Neural progenitor cell (in vitro differentiated cells): ENCODE measurements at regions not wholly inside any gene's neighbourhood (a gene's known extent, or its start where the extent isn't known, plus 50 kb on each side); places are given as distances from the start of the nearest gene placed in this dataset.

Experiments
- DNase-seq: peaks from one replicate; pipeline ENCODE4 v3.0.0-alpha.2; 2016; ENCODE audit warnings: low spot score
- H2AFZ ChIP-seq: fragments of 200-600 bp; sonication (generic); replicated peaks from 2 replicates; pipeline ENCODE4 v1.6.1; 2016; ENCODE audit warnings: antibody characterized with exemption
- H3F3A ChIP-seq: fragments of 200-600 bp; sonication (generic); 2 replicates; pipeline ENCODE4 v1.6.1; 2016; ENCODE audit warnings: antibody characterized with exemption, low read depth
- H3K27ac ChIP-seq: fragments of 200-600 bp; sonication (generic); 2 replicates; pipeline ENCODE4 v1.5.1; 2016; ENCODE audit warnings: mild to moderate bottlenecking
- H3K27me3 ChIP-seq: fragments of 200-600 bp; sonication (generic); 2 replicates; pipeline ENCODE4 v1.6.1; 2016; ENCODE audit warnings: mild to moderate bottlenecking, moderate library complexity
- H3K36me3 ChIP-seq: fragments of 200-600 bp; sonication (generic); 2 replicates; pipeline ENCODE4 v1.5.1; 2016
- H3K4me1 ChIP-seq: fragments of 200-600 bp; sonication (generic); 2 replicates; pipeline ENCODE4 v1.6.1; 2016; ENCODE audit warnings: mixed run types
- H3K4me2 ChIP-seq: fragments of 200-600 bp; sonication (generic); 2 replicates; pipeline ENCODE4 v1.6.1; 2016
- H3K4me3 ChIP-seq: fragments of 200-600 bp; sonication (generic); 2 replicates; pipeline ENCODE4 v1.5.1; 2016
- H3K79me2 ChIP-seq: fragments of 200-600 bp; sonication (generic); 2 replicates; pipeline ENCODE4 v1.6.1; 2016; ENCODE audit warnings: low read depth
- H3K9ac ChIP-seq: fragments of 200-600 bp; sonication (generic); 2 replicates; pipeline ENCODE4 v1.6.1; 2016
- H3K9me3 ChIP-seq: fragments of 200-600 bp; sonication (generic); 2 replicates; pipeline ENCODE4 v1.5.1; 2016; ENCODE audit warnings: low read depth
- H4K20me1 ChIP-seq: fragments of 200-600 bp; sonication (generic); 2 replicates; pipeline ENCODE4 v1.6.1; 2016; ENCODE audit warnings: low read depth
- H3K27ac Mint-ChIP-seq: 3 replicates; pipeline ENCODE4 v1.8.0; 2021; ENCODE audit warnings: mixed read lengths
- H3K27me3 Mint-ChIP-seq: 2 replicates; pipeline ENCODE4 v1.8.0; 2022; ENCODE audit warnings: low read depth, mild to moderate bottlenecking, inconsistent platforms, moderate library complexity, mixed read lengths; ENCODE audit not compliant: insufficient read depth
- H3K36me3 Mint-ChIP-seq: 3 replicates; pipeline ENCODE4 v1.8.0; 2021; ENCODE audit warnings: mixed read lengths
- H3K4me1 Mint-ChIP-seq: 3 replicates; pipeline ENCODE4 v1.8.0; 2021; ENCODE audit warnings: mixed read lengths
- H3K4me3 Mint-ChIP-seq: 3 replicates; pipeline ENCODE4 v1.8.0; 2021; ENCODE audit warnings: mild to moderate bottlenecking, moderate library complexity, mixed read lengths
- H3K9me3 Mint-ChIP-seq: 3 replicates; pipeline ENCODE4 v1.8.0; 2020; ENCODE audit warnings: mixed read lengths
- EZH2 ChIP-seq: fragments of 200-600 bp; sonication (generic); IDR thresholded peaks from 2 replicates; pipeline ENCODE4 v1.6.1; 2017; ENCODE audit warnings: antibody characterized with exemption, mild to moderate bottlenecking, moderate library complexity
- EZH2phosphoT487 ChIP-seq: fragments of 200-600 bp; sonication (generic); IDR thresholded peaks from 2 replicates; pipeline ENCODE4 v1.6.1; 2017; ENCODE audit warnings: antibody characterized with exemption
- TF ChIP-seq, protein P1 (sequence below): fragments of 200-600 bp; sonication (generic); IDR thresholded peaks from 2 replicates; pipeline ENCODE4 v1.5.1; 2017; ENCODE audit warnings: antibody characterized with exemption, mild to moderate bottlenecking

- Mint-ChIP-seq H3K4me3 (no peak overlapping the region), H3K27me3 (peaks cover 9% of the 10 kb centered on the region)
- no peaks in the 10 kb centered on the region for H3K9me3 ChIP-seq
These were observed 90.6 kb downstream of the MRPL14 start for GRCh38 chr6:44036699-44037101.

DNA sequence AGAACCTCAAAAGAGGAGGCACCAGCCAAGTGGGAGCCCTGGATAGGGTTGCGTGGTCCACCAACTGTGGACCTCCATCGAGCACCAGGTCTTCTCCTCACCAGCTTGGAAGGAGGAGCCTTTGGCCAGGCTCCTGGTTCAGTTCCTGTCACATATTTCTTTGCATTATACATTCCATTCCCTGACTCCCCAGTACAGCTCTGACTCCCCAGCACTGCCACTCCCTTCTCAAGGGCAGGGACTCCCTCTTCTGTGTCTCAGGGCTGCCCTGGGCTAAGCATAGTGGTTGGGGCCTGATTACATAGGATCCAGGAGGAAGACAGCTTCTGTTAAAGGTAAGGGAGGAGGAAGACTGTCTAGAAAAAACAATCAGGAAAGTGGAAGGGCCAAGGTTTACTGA is 91.1 kb downstream of the MRPL14 start:
- no peak for DNase-seq
- no peaks in the 10 kb centered on the region for H4K20me1 ChIP-seq
- H3K4me2 ChIP-seq = no peak overlapping the region
- TF ChIP-seq EZH2phosphoT487 = no peak
- no peaks in the 10 kb centered on the region for H3K9me3 ChIP-seq
- no peaks in the 10 kb centered on the region for H3K79me2 ChIP-seq
- Mint-ChIP-seq H3K9me3 (no peaks in the 10 kb centered on the region), H3K27me3 (peaks cover 9% of the 10 kb centered on the region), H3K27ac (no peak overlapping the region), H3K4me1 (peaks cover 23% of the 10 kb centered on the region), H3K4me3 (no peak overlapping the region), H3K36me3 (no peaks in the 10 kb centered on the region)
- H3K4me1 ChIP-seq = peaks cover 19% of the 10 kb centered on the region
- H3K27me3 ChIP-seq = no peaks in the 10 kb centered on the region
- H3K27ac ChIP-seq = no peak overlapping the region
- no peak overlapping the region for H3K4me3 ChIP-seq
- H3K9ac ChIP-seq = no peak overlapping the region
- H2AFZ ChIP-seq = no peak overlapping the region
- H3F3A ChIP-seq = no peaks in the 10 kb centered on the region
- no peaks in the 10 kb centered on the region for H3K36me3 ChIP-seq

More at GRCh38 chr6:44036699-44037101, 90.6 kb downstream of the MRPL14 start:
- no peak for TF ChIP-seq EZH2phosphoT487
- TF ChIP-seq, protein P1, sequence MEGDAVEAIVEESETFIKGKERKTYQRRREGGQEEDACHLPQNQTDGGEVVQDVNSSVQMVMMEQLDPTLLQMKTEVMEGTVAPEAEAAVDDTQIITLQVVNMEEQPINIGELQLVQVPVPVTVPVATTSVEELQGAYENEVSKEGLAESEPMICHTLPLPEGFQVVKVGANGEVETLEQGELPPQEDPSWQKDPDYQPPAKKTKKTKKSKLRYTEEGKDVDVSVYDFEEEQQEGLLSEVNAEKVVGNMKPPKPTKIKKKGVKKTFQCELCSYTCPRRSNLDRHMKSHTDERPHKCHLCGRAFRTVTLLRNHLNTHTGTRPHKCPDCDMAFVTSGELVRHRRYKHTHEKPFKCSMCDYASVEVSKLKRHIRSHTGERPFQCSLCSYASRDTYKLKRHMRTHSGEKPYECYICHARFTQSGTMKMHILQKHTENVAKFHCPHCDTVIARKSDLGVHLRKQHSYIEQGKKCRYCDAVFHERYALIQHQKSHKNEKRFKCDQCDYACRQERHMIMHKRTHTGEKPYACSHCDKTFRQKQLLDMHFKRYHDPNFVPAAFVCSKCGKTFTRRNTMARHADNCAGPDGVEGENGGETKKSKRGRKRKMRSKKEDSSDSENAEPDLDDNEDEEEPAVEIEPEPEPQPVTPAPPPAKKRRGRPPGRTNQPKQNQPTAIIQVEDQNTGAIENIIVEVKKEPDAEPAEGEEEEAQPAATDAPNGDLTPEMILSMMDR = no peak
- Histone ChIP-seq H3K4me1 (peaks cover 24% of the 10 kb centered on the region), H3K4me3 (no peak overlapping the region), H4K20me1 (no peaks in the 10 kb centered on the region), H3K9ac (no peak overlapping the region), H3K27ac (no peak overlapping the region), H3K27me3 (no peaks in the 10 kb centered on the region), H3K79me2 (no peaks in the 10 kb centered on the region), H3K4me2 (no peak overlapping the region), H3K36me3 (no peaks in the 10 kb centered on the region), H3F3A (no peaks in the 10 kb centered on the region), H2AFZ (no peak overlapping the region)
- DNase-seq = no peak
- Mint-ChIP-seq H3K36me3 (no peaks in the 10 kb centered on the region), H3K4me1 (peaks cover 28% of the 10 kb centered on the region), H3K27ac (no peak overlapping the region), H3K9me3 (no peaks in the 10 kb centered on the region)

- no peaks in the 10 kb centered on the region for H3K36me3 ChIP-seq
- H3K36me3 Mint-ChIP-seq = no peaks in the 10 kb centered on the region
- H3K4me2 ChIP-seq = no peak overlapping the region
- H3K4me3 Mint-ChIP-seq = no peak overlapping the region
- H3K27me3 ChIP-seq = no peaks in the 10 kb centered on the region
- DNase-seq = no peak
- H3K4me1 Mint-ChIP-seq = peaks cover 18% of the 10 kb centered on the region
- no peak overlapping the region for H3K27ac Mint-ChIP-seq
- peaks cover 14% of the 10 kb centered on the region for H3K4me1 ChIP-seq
- no peak overlapping the region for H3K9ac ChIP-seq
- H3K79me2 ChIP-seq = no peaks in the 10 kb centered on the region
- H3K4me3 ChIP-seq = no peak overlapping the region
- no peaks in the 10 kb centered on the region for H3K9me3 Mint-ChIP-seq
- H3K9me3 ChIP-seq = no peaks in the 10 kb centered on the region
- H3F3A ChIP-seq = no peaks in the 10 kb centered on the region
- no peak overlapping the region for H3K27ac ChIP-seq
- H3K27me3 Mint-ChIP-seq = peaks cover 9% of the 10 kb centered on the region
- no peak overlapping the region for H2AFZ ChIP-seq
- no peaks in the 10 kb centered on the region for H4K20me1 ChIP-seq
- no peak for TF ChIP-seq EZH2phosphoT487
- TF ChIP-seq, protein P1 = no peak
- no peak for TF ChIP-seq EZH2
These were observed 91.6 kb downstream of the MRPL14 start for GRCh38 chr6:44035621-44036020.

DNA sequence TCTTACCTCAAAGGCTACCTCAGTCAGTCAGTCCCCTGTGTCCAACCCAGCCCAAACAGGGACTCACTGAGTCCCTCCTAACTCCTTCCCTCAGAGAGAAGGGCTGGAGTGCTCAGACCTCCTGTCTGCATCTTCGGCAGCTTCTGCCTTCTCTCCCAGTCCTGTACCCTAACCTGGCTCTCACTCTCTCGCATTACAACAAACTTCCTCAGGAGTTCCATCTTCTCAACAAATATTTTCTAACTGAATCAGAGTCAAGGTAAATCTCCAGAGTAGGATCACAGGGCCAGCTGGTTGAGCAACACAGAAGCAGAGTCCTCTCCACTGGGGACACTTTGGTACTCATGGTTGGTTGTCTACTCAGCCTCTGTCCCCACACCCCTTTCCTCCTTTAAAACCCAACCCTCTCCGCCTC is 92.3 kb downstream of the MRPL14 start:
- Mint-ChIP-seq H3K4me3 (no peak overlapping the region), H3K9me3 (no peaks in the 10 kb centered on the region), H3K27ac (peak overlapping the region; percentile 3), H3K27me3 (peaks cover 6% of the 10 kb centered on the region), H3K36me3 (no peaks in the 10 kb centered on the region), H3K4me1 (peaks cover 12% of the 10 kb centered on the region)
- Histone ChIP-seq H3F3A (no peaks in the 10 kb centered on the region), H3K4me2 (no peak overlapping the region), H3K27ac (no peak overlapping the region), H3K79me2 (no peaks in the 10 kb centered on the region), H3K9me3 (no peaks in the 10 kb centered on the region), H3K27me3 (no peaks in the 10 kb centered on the region), H3K36me3 (no peaks in the 10 kb centered on the region), H3K9ac (no peak overlapping the region), H2AFZ (no peak overlapping the region), H4K20me1 (no peaks in the 10 kb centered on the region), H3K4me1 (peaks cover 8% of the 10 kb centered on the region), H3K4me3 (no peak overlapping the region)
- no peak for TF ChIP-seq EZH2
- TF ChIP-seq, protein P1 = no peak
- no peak for TF ChIP-seq EZH2phosphoT487
- DNase-seq = no peak
